Motor neuron (in vitro differentiated cells): ENCODE measurements at regions not wholly inside any gene's neighbourhood (a gene's known extent, or its start where the extent isn't known, plus 50 kb on each side); places are given as distances from the start of the nearest gene placed in this dataset.
"Not testable (repeated sequence)": the region's sequence is repeated elsewhere in the genome, so short reads cannot be mapped to it uniquely, and the experiment has no call there.

ENCODE experiments used
- ATAC-seq, 8 experiments: fragments of 200-7000 bp; cut with Tn5 transposase; replicated peaks in 6 of 8; 2 replicates each; pipeline ENCODE4 v1.8.0; 2021; ENCODE audit warnings: mild to moderate bottlenecking in 8 of 8, moderate library complexity in 8 of 8
- H3K27ac ChIP-seq, 2 donors: fragments of 250-450 bp; sonication (Bioruptor Pico); 2 replicates each; pipeline ENCODE4 v1.9.0; 2021; ENCODE audit warnings: antibody characterized with exemption in 2 of 2, mild to moderate bottlenecking in 2 of 2, moderate library complexity in 1 of 2
- H3K4me1 ChIP-seq, 2 donors: fragments of 250-450 bp; sonication (Bioruptor Pico); replicated peaks in 1 of 2; 2 replicates each; pipeline ENCODE4 v1.6.1; 2021; ENCODE audit warnings: antibody characterized with exemption in 2 of 2, mild to moderate bottlenecking in 2 of 2, moderate library complexity in 1 of 2
- H3K4me3 ChIP-seq, 5 donors: fragments of 250-450 bp; sonication (Bioruptor Pico); 2 replicates each; pipeline ENCODE4 v1.9.0; 2021; ENCODE audit warnings: antibody characterized with exemption in 5 of 5, mild to moderate bottlenecking in 5 of 5, moderate library complexity in 4 of 5
- WGBS, 10 experiments: fragments of 450-650 bp; shearing (Covaris generic); methylation state at CpG; one replicate each; pipeline ENCODE4 v1.0.0; 2022; 5-methylcytosine and 5-hydroxymethylcytosine counted together
- in situ Hi-C, 9 experiments: fragments of 400-800 bp; cut with MboI; loops; one replicate each; pipeline ENCODE4 v1.15.0; 2021; ENCODE audit warnings: low sequenced_read_pairs in 9 of 9, low pct_unique_long_range_greater_than_20kb in 2 of 9; ENCODE audit not compliant: unreplicated experiment in 9 of 9

DNA sequence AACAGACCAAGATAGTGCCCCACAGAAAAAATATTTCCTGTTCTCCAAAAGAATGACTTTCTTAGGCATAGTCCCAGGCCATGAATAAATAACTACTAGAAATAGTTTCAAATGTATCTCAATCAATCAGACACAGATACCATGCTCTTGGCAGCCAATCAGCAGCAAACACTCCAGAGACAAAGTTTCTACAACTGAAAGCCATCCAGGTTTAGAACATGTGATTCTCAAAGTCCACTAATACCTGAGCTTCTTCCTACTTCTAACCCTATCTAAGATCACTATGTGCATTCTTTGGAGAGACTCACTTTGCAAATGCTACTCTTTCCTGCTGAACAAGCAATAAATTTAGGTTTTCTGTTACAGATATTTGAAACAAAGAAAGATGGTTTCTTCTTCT, 425.8 kb upstream of the GRIN3A start:
- Histone ChIP-seq H3K4me3 (no peak overlapping the region), H3K27ac (no peak overlapping the region), H3K4me1 (no peaks in the 10 kb centered on the region)
- no peak for ATAC-seq
- in situ Hi-C loops: no loop called here

DNA sequence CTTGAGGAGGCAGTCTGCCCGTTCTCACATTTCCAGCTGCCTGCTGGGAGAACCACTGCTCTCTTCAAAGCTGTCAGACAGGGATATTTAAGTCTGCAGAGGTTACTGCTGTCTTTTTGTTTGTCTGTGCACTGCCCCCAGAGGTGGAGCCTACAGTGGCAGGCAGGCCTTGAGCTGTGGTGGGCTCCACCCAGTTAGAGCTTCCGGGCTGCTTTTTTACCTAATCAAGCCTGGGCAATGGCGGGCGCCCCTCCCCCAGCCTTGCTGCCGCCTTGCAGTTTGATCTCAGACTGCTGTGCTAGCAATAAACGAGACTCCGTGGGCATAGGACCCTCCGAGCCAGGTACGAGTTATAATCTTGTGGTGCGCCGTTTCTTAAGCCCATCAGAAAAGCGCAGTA, 414.6 kb upstream of the GRIN3A start:
- ATAC-seq, H3K27ac ChIP-seq, H3K4me3 ChIP-seq, in situ Hi-C loops, H3K4me1 ChIP-seq: not testable (repeated sequence)
- 69% methylated on average over 3 of the region's 12 CpGs; no CpG with 5 or more reads in 9 of the 10 experiments for WGBS, 10 experiments

DNA sequence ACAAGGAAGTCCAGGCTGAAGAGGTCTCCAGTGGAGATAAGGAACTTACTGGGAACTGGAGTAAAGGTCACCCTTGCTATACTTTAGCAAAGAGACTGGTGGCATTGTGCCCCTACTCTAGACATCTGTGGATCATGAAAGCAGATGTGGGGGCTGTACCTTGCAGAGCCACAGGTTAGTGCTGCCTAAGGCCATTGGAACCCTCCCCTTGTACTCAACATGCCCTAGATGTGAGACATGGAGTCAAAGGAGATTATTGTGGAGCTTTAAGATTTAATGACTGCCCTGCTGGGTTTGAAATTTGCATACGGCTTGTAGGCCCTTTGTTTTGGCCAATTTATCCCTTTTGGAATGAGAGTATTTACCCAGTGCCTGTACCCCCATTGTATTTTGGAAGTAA, 397.3 kb upstream of the GRIN3A start:
- no peak for ATAC-seq
- in situ Hi-C loops: no loop called here
- no peaks in the 10 kb centered on the region for H3K4me1 ChIP-seq
- WGBS, 10 experiments: 33 to 88% (median 50%) methylated on average over 1 of the region's 1 CpG; no CpG with 5 or more reads in 7 of the 10 experiments
- H3K4me3 ChIP-seq: no peak overlapping the region
- H3K27ac ChIP-seq: no peak overlapping the region

DNA sequence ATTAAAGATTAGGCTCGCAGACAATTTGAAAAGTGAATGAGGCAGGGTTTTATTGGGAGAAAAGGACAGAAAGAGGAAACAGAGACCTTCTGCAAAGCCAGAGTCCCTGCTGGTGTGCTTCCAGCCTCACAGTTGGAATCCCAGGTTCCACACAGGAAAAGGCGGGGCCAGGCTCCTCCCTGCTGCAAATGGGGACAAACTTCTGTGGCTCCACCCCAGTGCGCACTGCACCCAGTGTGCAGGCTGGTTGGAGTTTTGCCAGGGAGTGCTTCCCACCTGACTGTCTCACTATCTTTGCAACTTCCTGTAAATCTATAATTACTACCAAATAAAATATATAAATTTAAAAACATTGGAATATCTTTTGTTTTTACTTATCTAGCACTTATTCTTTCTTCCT, 386.0 kb upstream of the GRIN3A start:
- no peak for ATAC-seq
- H3K4me3 ChIP-seq: no peak overlapping the region
- H3K27ac ChIP-seq: no peak overlapping the region
- in situ Hi-C loops: no loop called here
- WGBS, 10 experiments: 0 to 100% (median 64%) methylated on average over 1 to 3 of the region's 3 CpGs
- no peaks in the 10 kb centered on the region for H3K4me1 ChIP-seq

DNA sequence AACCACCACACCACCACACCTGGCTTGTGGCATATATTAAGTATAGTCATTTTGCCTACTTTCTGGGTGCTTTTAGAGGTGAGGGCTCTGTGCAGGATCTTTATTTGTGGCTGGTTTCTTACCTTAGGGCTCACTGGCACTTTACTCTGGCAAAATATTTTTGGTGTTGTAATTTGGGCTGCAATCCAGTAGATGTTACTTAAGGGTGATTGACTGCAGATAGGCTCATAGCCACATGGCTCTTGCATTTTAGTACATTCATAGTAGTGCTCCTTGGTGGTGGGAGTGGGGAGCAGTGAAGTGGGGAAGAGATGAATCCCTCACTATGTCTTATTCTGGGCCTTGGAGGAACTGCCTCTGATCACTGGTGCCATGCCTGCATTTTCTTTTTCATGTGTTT, 376.1 kb upstream of the GRIN3A start:
- in situ Hi-C loops: no loop called here
- no peak for ATAC-seq

DNA sequence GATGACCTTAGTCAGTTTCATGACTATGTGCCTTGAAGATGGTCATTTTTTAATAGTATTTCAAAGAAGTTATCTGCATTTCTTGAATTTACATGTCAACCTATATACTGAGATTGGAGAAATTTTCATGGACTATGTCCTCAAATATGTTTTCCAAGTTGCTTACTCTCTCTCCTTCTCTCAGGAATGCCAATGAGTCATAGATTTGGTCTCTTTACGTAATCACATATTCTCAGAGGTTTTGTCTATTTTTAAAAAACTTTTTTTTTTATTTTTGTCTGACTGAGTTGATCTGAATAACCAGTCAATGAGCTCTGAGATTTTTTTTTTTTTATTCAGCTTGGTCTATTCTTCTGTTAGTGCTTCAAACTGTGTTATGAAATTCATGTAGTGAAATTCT, 374.7 kb upstream of the GRIN3A start:
- Histone ChIP-seq H3K4me3 (no peak overlapping the region), H3K4me1 (no peaks in the 10 kb centered on the region), H3K27ac (no peak overlapping the region)
- in situ Hi-C loops: no loop called here
- WGBS, 10 experiments: 0 to 100% (median 47%) methylated on average over 1 of the region's 1 CpG
- no peak for ATAC-seq

More for the DNA sequence above, 376.1 kb upstream of the GRIN3A start:
- no peak overlapping the region for H3K4me3 ChIP-seq
- H3K4me1 ChIP-seq: no peaks in the 10 kb centered on the region
- no peak overlapping the region for H3K27ac ChIP-seq

DNA sequence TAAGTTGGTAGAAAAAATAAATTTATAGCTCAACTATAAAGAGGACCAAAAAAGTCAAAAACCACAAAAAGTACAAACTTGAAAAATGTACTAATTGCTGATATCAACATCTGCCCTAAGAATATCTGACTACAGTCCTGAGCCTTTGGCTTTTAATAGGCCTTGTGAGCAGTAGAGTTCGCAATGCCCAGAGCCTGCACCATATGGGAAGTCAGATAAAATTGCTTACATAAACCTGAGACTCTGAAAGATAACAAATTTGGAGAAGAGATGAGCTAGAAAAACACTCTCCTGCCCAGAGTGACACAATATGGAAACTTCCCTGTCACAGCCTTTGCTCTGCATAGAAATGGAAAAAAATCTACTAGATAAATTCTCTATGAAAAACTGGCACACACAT, 368.0 kb upstream of the GRIN3A start:
- H3K27ac ChIP-seq: no peak overlapping the region
- no peak for ATAC-seq
- H3K4me3 ChIP-seq: no peak overlapping the region
- in situ Hi-C loops: no loop called here
- WGBS, 10 experiments: 0 to 100% (median 22%) methylated on average over 1 of the region's 1 CpG; no CpG with 5 or more reads in 3 of the 10 experiments
- H3K4me1 ChIP-seq: no peaks in the 10 kb centered on the region

DNA sequence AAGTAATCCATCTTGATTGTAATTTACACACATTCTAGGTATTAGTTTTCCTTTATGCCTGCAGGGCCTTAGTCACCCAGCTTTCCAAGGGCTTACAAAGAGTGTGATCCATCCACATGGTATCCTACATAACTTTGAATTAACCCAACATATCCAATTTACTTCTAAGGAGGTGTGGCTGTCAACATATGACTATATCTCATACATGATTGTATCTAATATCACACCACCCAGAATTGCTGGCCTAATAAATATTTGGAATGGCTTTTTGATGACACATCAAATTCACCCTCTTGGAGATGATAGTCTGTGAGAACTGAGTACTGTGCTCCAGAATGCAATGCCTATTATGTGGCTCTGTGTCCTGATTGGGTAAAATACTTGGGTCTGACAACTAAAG, 363.3 kb upstream of the GRIN3A start:
- peak in 1 of 8 experiments; percentile 11 for ATAC-seq
- Histone ChIP-seq H3K4me3 (no peak overlapping the region), H3K27ac (no peak overlapping the region), H3K4me1 (no peaks in the 10 kb centered on the region)
- in situ Hi-C loops: no loop called here

DNA sequence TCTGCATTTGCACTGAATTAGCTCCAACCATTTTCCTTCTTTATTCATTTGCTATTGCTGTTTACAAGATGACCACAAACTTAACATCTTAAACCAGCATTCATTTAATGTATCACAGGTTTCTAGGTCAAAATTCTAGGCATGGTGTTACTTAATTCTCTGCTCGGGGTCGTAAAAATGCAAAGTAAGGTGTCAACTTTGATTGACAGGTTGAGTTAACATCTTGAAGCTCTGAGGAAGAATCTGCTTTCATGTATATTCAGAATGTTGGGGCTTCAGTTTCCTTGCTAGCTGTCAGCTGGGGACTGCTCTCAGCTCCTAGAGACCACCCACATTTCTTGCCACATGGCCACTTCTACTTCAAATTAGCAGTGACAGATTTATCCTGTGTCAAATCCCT, 348.7 kb upstream of the GRIN3A start:
- ATAC-seq: no peak
- H3K4me3 ChIP-seq: no peak overlapping the region
- in situ Hi-C loops: no loop called here
- H3K27ac ChIP-seq: no peak overlapping the region
- H3K4me1 ChIP-seq: no peaks in the 10 kb centered on the region
- WGBS, 10 experiments: 0 to 73% (median 15%) methylated on average over 1 to 2 of the region's 2 CpGs; no CpG with 5 or more reads in 4 of the 10 experiments

DNA sequence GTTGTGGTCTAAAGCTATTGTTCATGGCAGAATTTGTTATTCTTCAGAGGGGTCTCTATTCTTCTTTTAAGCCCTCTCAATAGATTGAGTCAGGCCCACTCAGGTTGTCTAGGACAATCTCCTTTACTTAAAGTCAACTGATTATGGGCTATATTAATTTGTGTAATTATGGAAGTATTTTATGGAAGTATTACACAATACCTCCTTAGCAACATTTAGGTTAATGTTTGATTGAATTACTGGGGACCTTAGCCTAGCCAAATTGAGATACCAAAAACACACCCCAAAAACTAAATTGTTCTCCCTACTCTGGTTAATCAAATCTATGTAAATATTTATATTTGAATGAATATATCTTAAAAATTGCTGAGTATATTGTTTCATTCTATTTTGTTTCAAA, 347.1 kb upstream of the GRIN3A start:
- no peak for ATAC-seq
- Histone ChIP-seq H3K4me3 (no peak overlapping the region), H3K4me1 (no peaks in the 10 kb centered on the region), H3K27ac (no peak overlapping the region)
- in situ Hi-C loops: no loop called here

DNA sequence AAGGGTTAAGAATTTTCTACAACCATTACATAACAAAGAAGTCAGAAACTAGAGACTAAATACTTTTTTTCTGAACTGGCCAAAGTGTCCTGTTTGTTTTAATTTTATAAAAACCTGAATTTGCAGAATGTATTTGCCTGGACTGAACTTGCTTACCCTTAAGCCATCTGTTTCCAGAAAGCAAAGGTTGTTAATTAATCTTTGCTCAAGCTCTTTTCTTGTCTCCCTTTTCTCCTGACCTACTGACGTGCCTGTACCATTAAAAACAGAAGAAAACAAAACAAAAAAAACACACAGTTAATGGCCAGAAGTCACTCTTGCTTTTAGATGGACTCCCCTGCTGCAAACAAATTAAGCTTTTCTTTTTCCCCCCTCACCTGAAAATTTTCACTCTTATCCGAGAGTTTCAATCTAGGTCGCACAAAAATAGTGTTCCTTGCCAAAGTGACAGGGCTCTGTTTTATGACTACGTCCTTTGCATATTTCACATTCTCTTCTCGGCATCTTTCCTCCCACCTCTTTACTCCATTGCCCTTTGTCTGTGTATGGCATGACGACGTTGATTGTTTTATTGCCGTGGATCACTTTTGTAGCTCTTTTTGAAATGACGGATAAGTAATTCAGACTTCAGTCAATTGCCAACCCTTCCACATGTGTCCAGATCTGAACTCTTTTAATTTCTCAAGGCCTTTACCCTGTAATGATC, 333.8 kb upstream of the GRIN3A start:
- no peaks in the 10 kb centered on the region for H3K4me1 ChIP-seq
- 22 to 61% (median 36%) methylated on average over 4 to 9 of the region's 9 CpGs for WGBS, 10 experiments
- ATAC-seq: no peak
- H3K27ac ChIP-seq: no peak overlapping the region
- in situ Hi-C loops: no loop called here
- H3K4me3 ChIP-seq: no peak overlapping the region

DNA sequence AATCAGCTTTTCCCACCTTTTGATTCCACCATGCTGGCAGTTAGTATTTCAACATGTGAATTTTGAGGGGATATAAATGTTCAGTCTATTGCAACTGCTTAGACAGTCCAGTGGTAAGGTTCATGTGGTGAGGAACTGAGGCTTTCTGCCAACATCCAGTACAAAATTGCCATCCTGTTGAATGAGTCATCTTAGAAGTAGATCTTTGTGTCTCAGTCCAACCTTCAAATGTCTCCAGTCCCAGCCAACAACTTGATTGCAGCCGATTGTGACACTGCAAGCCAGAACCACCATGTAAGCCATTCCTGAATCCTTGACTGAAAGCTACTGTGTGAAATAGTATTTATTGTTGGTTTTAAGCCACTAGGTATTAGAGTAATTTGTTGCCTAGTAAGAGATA, 331.5 kb upstream of the GRIN3A start:
- 0 to 100% (median 100%) methylated on average over 1 of the region's 1 CpG; no CpG with 5 or more reads in 5 of the 10 experiments for WGBS, 10 experiments
- no peak overlapping the region for H3K27ac ChIP-seq
- in situ Hi-C loops: no loop called here
- ATAC-seq: no peak
- H3K4me3 ChIP-seq: no peak overlapping the region
- H3K4me1 ChIP-seq: no peaks in the 10 kb centered on the region

DNA sequence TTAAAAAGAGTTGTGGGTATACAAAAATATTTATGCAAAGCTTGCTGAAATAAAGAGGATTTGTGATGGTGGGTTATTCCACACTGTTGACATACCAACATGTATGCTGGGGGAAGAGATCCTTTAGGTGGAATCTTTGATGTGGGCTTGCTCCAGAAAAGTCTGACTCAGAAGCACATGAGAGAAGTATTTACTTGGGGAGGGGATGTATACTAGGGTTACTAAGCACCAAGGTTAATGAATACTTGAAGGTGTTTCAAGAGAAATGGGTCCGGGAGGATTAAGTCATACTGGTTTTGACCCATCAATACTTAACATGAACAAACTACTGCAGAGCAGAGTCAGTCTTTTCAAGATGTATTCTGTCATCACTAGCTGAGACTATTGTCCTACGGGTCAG, 316.4 kb upstream of the GRIN3A start:
- Histone ChIP-seq H3K4me1 (no peaks in the 10 kb centered on the region), H3K27ac (no peak overlapping the region), H3K4me3 (no peak overlapping the region)
- 0 to 100% (median 71%) methylated on average over 1 to 2 of the region's 2 CpGs; no CpG with 5 or more reads in 5 of the 10 experiments for WGBS, 10 experiments
- in situ Hi-C loops: no loop called here
- no peak for ATAC-seq

DNA sequence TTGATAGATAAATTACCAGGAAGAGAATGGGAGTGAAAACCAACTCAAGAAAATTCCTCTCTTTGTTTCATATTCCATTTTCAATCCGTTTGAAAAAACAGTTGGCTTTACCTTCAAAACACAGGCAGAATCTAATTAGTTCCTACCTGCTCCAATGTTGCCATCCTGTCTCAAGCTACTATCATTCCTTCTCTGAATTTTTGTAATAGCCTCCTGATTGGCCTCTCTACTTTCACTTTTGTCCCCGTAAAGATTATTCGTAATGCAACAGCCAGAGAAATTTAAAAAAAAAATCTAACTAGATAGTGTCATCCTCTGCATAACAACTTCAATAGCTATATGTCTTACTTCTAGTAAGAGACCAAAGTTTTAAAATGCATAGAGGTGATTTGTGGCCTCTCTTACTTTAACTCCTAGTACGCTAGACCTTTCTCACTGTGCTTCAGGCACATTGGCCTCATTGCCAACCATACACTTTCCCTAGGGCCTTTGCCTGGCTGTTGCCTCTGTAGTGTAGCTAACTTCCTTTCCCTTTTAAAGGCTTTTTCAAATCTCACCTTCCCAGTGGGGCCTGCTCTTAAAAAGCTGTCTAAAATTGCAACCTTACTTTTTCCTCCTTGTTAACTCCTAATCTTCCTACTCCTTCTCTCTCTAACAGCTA, 311.3 kb upstream of the GRIN3A start:
- in situ Hi-C loops: no loop called here
- Histone ChIP-seq H3K27ac (no peak overlapping the region), H3K4me1 (no peaks in the 10 kb centered on the region), H3K4me3 (no peak overlapping the region)
- 21 to 91% (median 73%) methylated on average over 1 to 4 of the region's 4 CpGs for WGBS, 10 experiments
- no peak for ATAC-seq
